ENCODE measurements at regions not wholly inside any gene's neighbourhood (a gene's known extent, or its start where the extent isn't known, plus 50 kb on each side); places are given as distances from the start of the nearest gene placed in this dataset.

DNA sequence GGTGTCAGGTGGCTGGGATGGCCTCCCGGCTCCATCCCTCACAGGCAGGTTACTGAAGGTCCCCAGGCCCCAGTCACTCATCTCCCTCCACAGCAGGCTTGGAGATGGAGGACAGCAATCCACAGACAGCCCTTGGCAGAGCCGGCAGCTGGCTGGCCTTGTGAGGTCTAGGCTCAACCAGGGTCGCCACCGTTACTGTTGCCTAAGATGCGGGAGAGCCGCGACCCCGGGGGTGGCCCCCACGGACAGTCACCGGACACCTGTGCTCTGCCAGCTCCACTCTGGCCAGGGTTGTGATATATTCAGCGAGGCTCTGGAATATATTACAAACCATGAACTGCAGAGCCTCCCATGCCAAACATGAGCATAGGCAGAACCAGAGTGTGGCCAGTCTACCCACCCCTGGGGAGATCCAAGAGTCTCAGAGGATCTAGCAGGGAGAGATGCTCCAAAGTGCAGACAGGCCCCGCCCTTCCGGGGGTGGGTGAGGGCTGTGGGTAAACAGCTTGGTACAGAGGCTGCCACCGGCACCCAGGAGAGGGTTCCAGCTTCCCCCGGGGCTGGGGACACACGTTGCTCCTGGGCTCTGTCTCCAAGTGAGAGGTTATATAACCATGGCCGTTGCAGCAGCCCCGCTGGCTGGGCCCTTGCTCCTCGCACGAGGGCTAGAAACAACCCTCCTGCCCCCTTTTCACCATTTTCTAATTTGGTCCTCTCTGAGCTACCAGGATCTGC, 55.9 kb upstream of the DIO3 start:
- CTCF ChIA-PET: no interaction called here
- no peak overlapping the region for H3K4me3 Mint-ChIP-seq

GRCh38 chr14:101506211-101506925, 54.9 kb upstream of the DIO3 start:
- peaks cover 8% of the 10 kb centered on the region for H3K27me3 Mint-ChIP-seq
- H3K4me1 Mint-ChIP-seq: no peaks in the 10 kb centered on the region

More for the DNA sequence above, 55.9 kb upstream of the DIO3 start:
- no peak overlapping the region for H3K27ac Mint-ChIP-seq
- peaks cover 11% of the 10 kb centered on the region for H3K27me3 Mint-ChIP-seq
- H3K36me3 Mint-ChIP-seq: no peaks in the 10 kb centered on the region
- peak; percentile 7 for DNase-seq
- no peaks in the 10 kb centered on the region for H3K9me3 Mint-ChIP-seq
- H3K4me1 Mint-ChIP-seq: no peaks in the 10 kb centered on the region

GRCh38 chr14:101506926-101507835, 54.1 kb upstream of the DIO3 start:
- H3K27ac Mint-ChIP-seq: no peak overlapping the region
- peaks cover 4% of the 10 kb centered on the region for H3K27me3 Mint-ChIP-seq
- no peak overlapping the region for H3K4me3 Mint-ChIP-seq
- CTCF ChIA-PET: no interaction called here
- no peaks in the 10 kb centered on the region for H3K9me3 Mint-ChIP-seq
- peak; percentile 5 for DNase-seq
- no peaks in the 10 kb centered on the region for H3K4me1 Mint-ChIP-seq
- no peaks in the 10 kb centered on the region for H3K36me3 Mint-ChIP-seq

More at GRCh38 chr14:101506211-101506925, 54.9 kb upstream of the DIO3 start:
- Mint-ChIP-seq H3K9me3 (no peaks in the 10 kb centered on the region), H3K27ac (no peak overlapping the region), H3K36me3 (no peaks in the 10 kb centered on the region), H3K4me3 (no peak overlapping the region)
- DNase-seq: peak; percentile 11
- CTCF ChIA-PET: no interaction called here

DNA sequence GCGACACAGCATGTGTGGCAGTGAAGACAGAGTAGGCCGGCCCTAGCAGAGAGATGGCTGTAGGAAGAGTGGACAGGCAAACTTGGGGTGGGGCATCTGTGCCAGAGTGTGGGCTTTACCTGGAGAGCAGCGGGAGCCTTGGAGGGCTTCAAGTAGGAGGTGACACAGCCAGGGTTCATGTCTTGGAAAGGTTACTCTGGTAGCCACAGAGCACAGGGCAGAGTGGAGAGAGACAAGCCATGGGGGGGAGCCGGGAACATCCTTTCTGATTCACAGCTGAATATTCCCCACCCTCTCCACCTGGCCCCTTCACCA, 53.5 kb upstream of the DIO3 start:
- CTCF ChIA-PET: no interaction called here
- peak; percentile 11 for DNase-seq
- no peaks in the 10 kb centered on the region for H3K9me3 Mint-ChIP-seq
- no peak overlapping the region for H3K27ac Mint-ChIP-seq
- H3K4me3 Mint-ChIP-seq: no peak overlapping the region
- H3K4me1 Mint-ChIP-seq: no peaks in the 10 kb centered on the region
- H3K27me3 Mint-ChIP-seq: peaks cover 4% of the 10 kb centered on the region
- H3K36me3 Mint-ChIP-seq: no peaks in the 10 kb centered on the region

- no peaks in the 10 kb centered on the region for H3K4me1 Mint-ChIP-seq
Measured at GRCh38 chr14:101508196-101508947, 52.9 kb upstream of the DIO3 start.

DNA sequence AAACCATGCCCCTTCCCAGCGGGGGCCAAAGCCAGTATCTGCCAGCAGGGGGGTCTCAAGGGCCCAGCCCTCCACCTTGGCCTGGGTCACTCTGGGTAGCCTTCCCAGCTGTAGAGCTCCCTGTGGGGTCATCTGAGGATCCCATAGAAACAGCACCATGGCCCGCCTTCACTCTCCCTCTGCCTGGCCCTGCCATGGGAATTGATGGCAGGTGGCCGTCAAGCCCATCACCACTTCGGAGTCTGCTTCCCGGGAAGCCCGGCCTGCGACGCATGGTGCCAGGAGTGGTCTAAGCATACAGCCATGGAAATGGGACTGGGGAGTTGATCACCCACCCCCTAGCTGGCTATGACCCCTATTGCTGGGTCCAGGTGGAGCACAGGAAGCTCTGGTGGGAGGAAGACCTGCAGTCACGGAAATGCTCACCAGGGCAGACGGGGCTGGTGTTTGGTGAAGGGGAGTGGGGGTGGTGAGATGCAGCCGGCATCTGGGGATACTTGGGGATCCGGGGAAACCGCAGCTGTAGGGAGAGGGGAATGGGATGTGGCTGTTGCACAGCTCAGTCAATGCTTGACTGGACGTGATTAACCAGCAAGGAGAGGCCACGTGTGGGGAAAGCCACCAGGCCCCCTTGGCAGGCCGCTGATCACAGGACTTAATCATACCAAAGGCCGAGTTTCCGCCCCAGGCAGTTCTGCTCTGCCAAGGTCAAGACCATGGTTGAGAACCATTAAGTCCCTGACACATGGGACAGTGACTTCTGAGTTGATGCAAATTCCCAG, 52.2 kb upstream of the DIO3 start:
- Mint-ChIP-seq H3K36me3 (no peaks in the 10 kb centered on the region), H3K9me3 (no peaks in the 10 kb centered on the region), H3K27me3 (peaks cover 4% of the 10 kb centered on the region), H3K4me3 (no peak overlapping the region), H3K4me1 (no peaks in the 10 kb centered on the region), H3K27ac (no peak overlapping the region)
- DNase-seq: peak; percentile 15
- CTCF ChIA-PET: no interaction called here

More at GRCh38 chr14:101508196-101508947, 52.9 kb upstream of the DIO3 start:
- H3K27me3 Mint-ChIP-seq: peaks cover 4% of the 10 kb centered on the region
- DNase-seq: peak; percentile 19
- H3K27ac Mint-ChIP-seq: no peak overlapping the region
- no peaks in the 10 kb centered on the region for H3K9me3 Mint-ChIP-seq
- H3K36me3 Mint-ChIP-seq: no peaks in the 10 kb centered on the region
- CTCF ChIA-PET: no interaction called here
- H3K4me3 Mint-ChIP-seq: no peak overlapping the region

GRCh38 chr14:101509730-101510371, 51.4 kb upstream of the DIO3 start:
- H3K27ac Mint-ChIP-seq: no peak overlapping the region
- CTCF ChIA-PET: no interaction called here
- no peaks in the 10 kb centered on the region for H3K36me3 Mint-ChIP-seq
- H3K4me1 Mint-ChIP-seq: no peaks in the 10 kb centered on the region
- H3K9me3 Mint-ChIP-seq: no peaks in the 10 kb centered on the region
- H3K4me3 Mint-ChIP-seq: no peak overlapping the region
- peak; percentile 14 for DNase-seq
- H3K27me3 Mint-ChIP-seq: peaks cover 4% of the 10 kb centered on the region

GRCh38 chr14:101511199-101511598, 50.1 kb upstream of the DIO3 start:
- DNase-seq: no peak
- CTCF ChIA-PET: no interaction called here
- peaks cover 9% of the 10 kb centered on the region for H3K9me3 Mint-ChIP-seq
- H3K4me3 Mint-ChIP-seq: no peak overlapping the region
- H3K27me3 Mint-ChIP-seq: peaks cover 4% of the 10 kb centered on the region
- no peaks in the 10 kb centered on the region for H3K4me1 Mint-ChIP-seq
- H3K36me3 Mint-ChIP-seq: no peaks in the 10 kb centered on the region
- no peak overlapping the region for H3K27ac Mint-ChIP-seq
